ENCODE measurements at regions not wholly inside any gene's neighbourhood (a gene's known extent, or its start where the extent isn't known, plus 50 kb on each side); places are given as distances from the start of the nearest gene placed in this dataset.

GRCh38 chr16:54360681-54361080, 74.1 kb upstream of the IRX3 start:
- Histone ChIP-seq H3K36me3 (no peaks in the 10 kb centered on the region), H3K27ac (no peak overlapping the region), H3K4me3 (no peak overlapping the region), H3K9me3 (no peaks in the 10 kb centered on the region), H3K27me3 (peaks cover 0 to 54% (median 0%) of the 10 kb centered on the region in 4 donors), H3K4me1 (peaks cover 0 to 18% (median 0%) of the 10 kb centered on the region in 3 donors)
- intact Hi-C loops (cut with DNase I): no loop called here
- DNase-seq: no peak
- 46 to 47% methylated on average over 5 of the region's 5 CpGs for WGBS, 2 donors
- TF ChIP-seq, protein P1, sequence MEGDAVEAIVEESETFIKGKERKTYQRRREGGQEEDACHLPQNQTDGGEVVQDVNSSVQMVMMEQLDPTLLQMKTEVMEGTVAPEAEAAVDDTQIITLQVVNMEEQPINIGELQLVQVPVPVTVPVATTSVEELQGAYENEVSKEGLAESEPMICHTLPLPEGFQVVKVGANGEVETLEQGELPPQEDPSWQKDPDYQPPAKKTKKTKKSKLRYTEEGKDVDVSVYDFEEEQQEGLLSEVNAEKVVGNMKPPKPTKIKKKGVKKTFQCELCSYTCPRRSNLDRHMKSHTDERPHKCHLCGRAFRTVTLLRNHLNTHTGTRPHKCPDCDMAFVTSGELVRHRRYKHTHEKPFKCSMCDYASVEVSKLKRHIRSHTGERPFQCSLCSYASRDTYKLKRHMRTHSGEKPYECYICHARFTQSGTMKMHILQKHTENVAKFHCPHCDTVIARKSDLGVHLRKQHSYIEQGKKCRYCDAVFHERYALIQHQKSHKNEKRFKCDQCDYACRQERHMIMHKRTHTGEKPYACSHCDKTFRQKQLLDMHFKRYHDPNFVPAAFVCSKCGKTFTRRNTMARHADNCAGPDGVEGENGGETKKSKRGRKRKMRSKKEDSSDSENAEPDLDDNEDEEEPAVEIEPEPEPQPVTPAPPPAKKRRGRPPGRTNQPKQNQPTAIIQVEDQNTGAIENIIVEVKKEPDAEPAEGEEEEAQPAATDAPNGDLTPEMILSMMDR (IDR thresholded peaks at IDR 0.05): no peak
- no peak for TF ChIP-seq POLR2A (IDR thresholded peaks at IDR 0.05)

GRCh38 chr16:54359555-54359954, 73.0 kb upstream of the IRX3 start:
- no peak for DNase-seq
- 65 to 73% methylated on average over 3 to 5 of the region's 5 CpGs for WGBS, 2 donors
- Histone ChIP-seq H3K4me3 (no peak overlapping the region), H3K36me3 (no peaks in the 10 kb centered on the region), H3K27me3 (peaks cover 0 to 54% (median 0%) of the 10 kb centered on the region in 4 donors), H3K9me3 (no peaks in the 10 kb centered on the region), H3K4me1 (peaks cover 0 to 24% (median 0%) of the 10 kb centered on the region in 3 donors), H3K27ac (peak overlapping the region in 2 of 4 donors; percentile 30 to 74)
- intact Hi-C loops (cut with DNase I): no loop called here
- TF ChIP-seq, protein P1 (IDR thresholded peaks at IDR 0.05): no peak

GRCh38 chr16:54359081-54359480, 72.5 kb upstream of the IRX3 start:
- Histone ChIP-seq H3K27ac (peak overlapping the region; percentile 43 to 74 (median 65)), H3K4me3 (no peak overlapping the region), H3K4me1 (peaks cover 0 to 24% (median 0%) of the 10 kb centered on the region in 3 donors), H3K27me3 (peaks cover 0 to 50% (median 0%) of the 10 kb centered on the region in 4 donors), H3K36me3 (no peaks in the 10 kb centered on the region), H3K9me3 (no peaks in the 10 kb centered on the region)
- no peak for DNase-seq
- TF ChIP-seq, protein P1 (IDR thresholded peaks at IDR 0.05): no peak
- no peak for TF ChIP-seq POLR2A (IDR thresholded peaks at IDR 0.05)
- WGBS, 2 donors: 50 to 81% methylated on average over 5 to 8 of the region's 9 CpGs
- intact Hi-C loops (cut with DNase I): no loop called here

DNA sequence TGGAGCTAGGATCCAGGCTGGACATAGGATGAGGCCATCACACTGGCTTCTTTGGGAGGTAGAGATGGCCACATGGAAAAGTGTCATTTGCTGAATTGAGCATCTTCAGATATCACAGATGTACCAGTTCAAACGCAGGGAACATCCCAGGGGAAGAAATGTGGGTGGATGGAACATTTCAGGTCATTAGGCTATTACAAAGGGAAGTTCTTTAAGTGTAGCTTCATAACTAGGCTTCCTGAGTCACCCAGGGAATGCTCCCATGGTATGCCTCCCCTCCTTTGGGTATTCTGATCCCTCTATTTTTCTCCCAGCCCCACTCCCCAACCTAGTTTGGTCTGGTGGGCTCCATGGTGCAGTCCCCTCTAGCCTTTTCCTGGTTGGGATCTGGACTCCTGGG, 69.8 kb upstream of the IRX3 start:
- intact Hi-C loops (cut with DNase I): no loop called here
- no peak for DNase-seq
- TF ChIP-seq, protein P1 (IDR thresholded peaks at IDR 0.05): no peak
- no peak for TF ChIP-seq POLR2A (IDR thresholded peaks at IDR 0.05)

GRCh38 chr16:54355251-54355650, 68.7 kb upstream of the IRX3 start:
- H3K36me3 ChIP-seq: no peaks in the 10 kb centered on the region
- peaks cover 0 to 23% (median 0%) of the 10 kb centered on the region in 3 donors for H3K4me1 ChIP-seq
- peaks cover 0 to 24% (median 0%) of the 10 kb centered on the region in 4 donors for H3K27me3 ChIP-seq
- peak overlapping the region in 3 of 4 donors; percentile 8 to 42 (median 17) for H3K27ac ChIP-seq
- intact Hi-C loops (cut with DNase I): no loop called here
- 30 to 40% methylated on average over 1 of the region's 1 CpG for WGBS, 2 donors
- H3K9me3 ChIP-seq: peaks cover 0 to 6% (median 0%) of the 10 kb centered on the region in 3 donors
- no peak overlapping the region for H3K4me3 ChIP-seq
- DNase-seq: no peak
- TF ChIP-seq, protein P1 (IDR thresholded peaks at IDR 0.05): no peak
- no peak for TF ChIP-seq POLR2A (IDR thresholded peaks at IDR 0.05)

More for the DNA sequence above, 69.8 kb upstream of the IRX3 start:
- Histone ChIP-seq H3K4me3 (no peak overlapping the region), H3K27ac (no peak overlapping the region), H3K9me3 (peaks cover 0 to 5% (median 0%) of the 10 kb centered on the region in 3 donors), H3K4me1 (peaks cover 0 to 24% (median 0%) of the 10 kb centered on the region in 3 donors), H3K27me3 (peaks cover 0 to 32% (median 0%) of the 10 kb centered on the region in 4 donors), H3K36me3 (no peaks in the 10 kb centered on the region)
- WGBS, 2 donors: 20 to 56% methylated on average over 1 of the region's 1 CpG
